GM23338 (cell line): ENCODE measurements at regions not wholly inside any gene's neighbourhood (a gene's known extent, or its start where the extent isn't known, plus 50 kb on each side); places are given as distances from the start of the nearest gene placed in this dataset.

Experiments used
- ATAC-seq: fragments of 200-7000 bp; cut with Tn5 transposase; 3 replicates; pipeline ENCODE4 v1.9.1; 2020
- DNase-seq: peaks from one replicate; pipeline ENCODE4 v3.0.0-alpha.2; 2015; ENCODE audit warnings: low spot score
- H2AFZ ChIP-seq: fragments of 200-600 bp; sonication (generic); 2 replicates; pipeline ENCODE4 v1.8.0; 2016; ENCODE audit warnings: antibody characterized with exemption, mild to moderate bottlenecking, moderate library complexity
- H3F3A ChIP-seq: fragments of 200-600 bp; sonication (generic); replicated peaks from 2 replicates; pipeline ENCODE4 v1.8.0; 2017; ENCODE audit warnings: antibody characterized with exemption, mixed run types, low read depth
- H3K27ac ChIP-seq: fragments of 200-600 bp; sonication (generic); 2 replicates; pipeline ENCODE4 v1.6.1; 2016; ENCODE audit warnings: low read depth
- H3K27me3 ChIP-seq: fragments of 200-600 bp; sonication (generic); 2 replicates; pipeline ENCODE4 v1.8.0; 2016; ENCODE audit warnings: mild to moderate bottlenecking, mixed run types, moderate library complexity; ENCODE audit not compliant: insufficient read depth
- H3K36me3 ChIP-seq: fragments of 200-600 bp; sonication (generic); 2 replicates; pipeline ENCODE4 v1.8.0; 2016; ENCODE audit warnings: mild to moderate bottlenecking; ENCODE audit not compliant: insufficient read depth
- H3K4me1 ChIP-seq: fragments of 200-600 bp; sonication (generic); 2 replicates; pipeline ENCODE4 v1.8.0; 2016; ENCODE audit warnings: mild to moderate bottlenecking, moderate library complexity; ENCODE audit not compliant: insufficient read depth
- H3K4me2 ChIP-seq: fragments of 200-600 bp; sonication (generic); 2 replicates; pipeline ENCODE4 v1.7.1; 2017; ENCODE audit warnings: mixed run types
- H3K4me3 ChIP-seq: fragments of 200-600 bp; sonication (generic); 2 replicates; pipeline ENCODE4 v1.6.1; 2016; ENCODE audit warnings: mixed run types
- H3K79me2 ChIP-seq: fragments of 200-600 bp; sonication (generic); replicated peaks from 2 replicates; pipeline ENCODE4 v1.8.0; 2017; ENCODE audit warnings: mild to moderate bottlenecking; ENCODE audit not compliant: insufficient read depth
- H3K9me2 ChIP-seq: fragments of 200-600 bp; sonication (generic); 2 replicates; pipeline ENCODE4 v1.8.0; 2017; ENCODE audit not compliant: insufficient read depth
- H4K20me1 ChIP-seq: fragments of 200-600 bp; sonication (generic); replicated peaks from 2 replicates; pipeline ENCODE4 v1.8.0; 2017; ENCODE audit warnings: mild to moderate bottlenecking; ENCODE audit not compliant: insufficient read depth
- H3K27ac Mint-ChIP-seq: 2 replicates; pipeline ENCODE4 v1.8.0; 2020; ENCODE audit warnings: inconsistent platforms, mild to moderate bottlenecking, moderate library complexity, mixed read lengths
- H3K27me3 Mint-ChIP-seq: 3 replicates; pipeline ENCODE4 v1.8.0; 2022; ENCODE audit warnings: low read depth, mild to moderate bottlenecking, moderate library complexity, mixed read lengths, inconsistent platforms; ENCODE audit not compliant: insufficient read depth, poor library complexity
- H3K36me3 Mint-ChIP-seq: 3 replicates; pipeline ENCODE4 v1.8.0; 2021; ENCODE audit warnings: low read depth, mild to moderate bottlenecking, inconsistent platforms, moderate library complexity, mixed read lengths
- H3K4me1 Mint-ChIP-seq: 3 replicates; pipeline ENCODE4 v1.8.0; 2020; ENCODE audit warnings: mild to moderate bottlenecking, inconsistent platforms, mixed read lengths
- H3K4me3 Mint-ChIP-seq: 3 replicates; pipeline ENCODE4 v1.8.0; 2021; ENCODE audit warnings: moderate library complexity, mild to moderate bottlenecking, inconsistent platforms, mixed read lengths
- H3K9me3 Mint-ChIP-seq: 3 replicates; pipeline ENCODE4 v1.8.0; 2020; ENCODE audit warnings: moderate library complexity, mild to moderate bottlenecking, inconsistent platforms, mixed read lengths
- CREB1 ChIP-seq: fragments of 250-450 bp; sonication (Bioruptor Pico); IDR thresholded peaks from 2 replicates; pipeline ENCODE4 v1.5.0; 2020; ENCODE audit warnings: low read depth, mild to moderate bottlenecking, moderate library complexity
- EZH2 ChIP-seq: fragments of 200-600 bp; sonication (generic); IDR thresholded peaks from one replicate; pipeline ENCODE4 v1.8.0; 2017; ENCODE audit warnings: antibody characterized with exemption, mild to moderate bottlenecking, low read depth; ENCODE audit not compliant: unreplicated experiment
- EZH2phosphoT487 ChIP-seq: fragments of 200-600 bp; sonication (generic); IDR thresholded peaks from one replicate; pipeline ENCODE4 v1.8.1; 2018; ENCODE audit warnings: antibody characterized with exemption; ENCODE audit not compliant: unreplicated experiment
- JUNB ChIP-seq: IDR thresholded peaks from one replicate; pipeline ENCODE4 v1.6.1; 2016; ENCODE audit warnings: antibody characterized with exemption; ENCODE audit not compliant: unreplicated experiment
- NANOG ChIP-seq: IDR thresholded peaks from 2 replicates; pipeline ENCODE4 v1.6.1; 2016; ENCODE audit warnings: antibody characterized with exemption, borderline replicate concordance
- POLR2AphosphoS5 ChIP-seq: IDR thresholded peaks from 2 replicates; pipeline ENCODE4 v1.6.1; 2016; ENCODE audit warnings: antibody characterized with exemption, low read depth
- STAT1 ChIP-seq: IDR thresholded peaks from one replicate; pipeline ENCODE4 v1.6.1; 2016; ENCODE audit warnings: antibody characterized with exemption; ENCODE audit not compliant: unreplicated experiment
- ZNF114 ChIP-seq: fragments of 250-450 bp; sonication (Bioruptor Pico); IDR thresholded peaks from 2 replicates; pipeline ENCODE4 v1.5.0; 2020; ENCODE audit warnings: mild to moderate bottlenecking, moderate library complexity
- ZNF331 ChIP-seq: fragments of 250-450 bp; sonication (Bioruptor Pico); IDR thresholded peaks from 2 replicates; pipeline ENCODE4 v1.5.0; 2020; ENCODE audit warnings: low read depth, mild to moderate bottlenecking, moderate library complexity
- TF ChIP-seq, protein P1 (sequence below): IDR thresholded peaks from 2 replicates; pipeline ENCODE4 v1.6.1; 2016; ENCODE audit warnings: antibody characterized with exemption
- TF ChIP-seq, protein P2 (sequence below): fragments of 250-450 bp; sonication (Bioruptor Pico); IDR thresholded peaks from 2 replicates; pipeline ENCODE4 v1.5.0; 2020; ENCODE audit warnings: mild to moderate bottlenecking, moderate library complexity
- TF ChIP-seq, protein P3 (sequence below): IDR thresholded peaks from one replicate; pipeline ENCODE4 v1.6.1; 2018; ENCODE audit warnings: antibody characterized with exemption; ENCODE audit not compliant: unreplicated experiment
- TF ChIP-seq, protein P4 (sequence below), 2 experiments: fragments of 200-600 bp in 1 of 2; sonication (generic) in 1 of 2; conservative IDR thresholded peaks; 2 replicates each; pipeline versions ENCODE4 v1.5.1 to v1.6.1; 2016 to 2017; ENCODE audit warnings: antibody characterized with exemption in 2 of 2, low read depth in 2 of 2, mild to moderate bottlenecking in 2 of 2, moderate library complexity in 1 of 2

DNA sequence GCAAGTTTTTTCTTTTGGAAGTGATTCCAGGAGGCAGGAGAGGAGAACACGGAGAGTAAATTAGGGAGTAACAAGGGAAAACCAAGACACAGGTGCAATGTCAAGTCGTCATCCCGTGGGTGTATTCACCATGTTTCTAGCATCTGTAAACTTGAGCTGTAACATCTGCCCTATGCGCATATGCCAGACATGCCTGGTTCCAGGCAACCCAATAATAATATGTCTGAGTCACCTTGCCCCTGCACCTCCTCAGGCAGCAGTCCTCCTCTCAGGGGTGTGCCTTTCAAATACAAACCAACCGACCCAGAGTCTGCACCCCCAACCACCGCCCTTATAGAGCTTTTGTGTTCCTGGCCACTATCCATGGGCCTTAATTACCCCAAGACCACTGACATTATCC, 107.0 kb upstream of the PDE1C start:
- H3K4me2 ChIP-seq: no peak overlapping the region
- no peaks in the 10 kb centered on the region for H3K36me3 ChIP-seq
- H3K4me1 ChIP-seq: no peaks in the 10 kb centered on the region
- H3K9me3 Mint-ChIP-seq: no peaks in the 10 kb centered on the region
- no peaks in the 10 kb centered on the region for H3K27me3 ChIP-seq
- 0 out of 2 replicates have a peak overlapping the region, but pooled peaks have one; percentile 58 for H3K27ac Mint-ChIP-seq
- no peaks in the 10 kb centered on the region for H3F3A ChIP-seq
- no peak overlapping the region for H3K4me3 Mint-ChIP-seq
- DNase-seq (no peak), ATAC-seq (no peak; the same call in 2 of the 3 replicates)
- H2AFZ ChIP-seq: no peak overlapping the region
- no peak overlapping the region for H3K27ac ChIP-seq
- H3K27me3 Mint-ChIP-seq: peaks cover 5% of the 10 kb centered on the region
- H3K79me2 ChIP-seq: no peaks in the 10 kb centered on the region
- TF ChIP-seq ZNF114 (CRISPR knock-in tag) (no peak), EZH2 (no peak), POLR2AphosphoS5 (no peak), JUNB (no peak), CREB1 (CRISPR knock-in tag) (no peak), NANOG (no peak), ZNF331 (CRISPR knock-in tag) (no peak), EZH2phosphoT487 (no peak), STAT1 (no peak)
- TF ChIP-seq, protein P1, sequence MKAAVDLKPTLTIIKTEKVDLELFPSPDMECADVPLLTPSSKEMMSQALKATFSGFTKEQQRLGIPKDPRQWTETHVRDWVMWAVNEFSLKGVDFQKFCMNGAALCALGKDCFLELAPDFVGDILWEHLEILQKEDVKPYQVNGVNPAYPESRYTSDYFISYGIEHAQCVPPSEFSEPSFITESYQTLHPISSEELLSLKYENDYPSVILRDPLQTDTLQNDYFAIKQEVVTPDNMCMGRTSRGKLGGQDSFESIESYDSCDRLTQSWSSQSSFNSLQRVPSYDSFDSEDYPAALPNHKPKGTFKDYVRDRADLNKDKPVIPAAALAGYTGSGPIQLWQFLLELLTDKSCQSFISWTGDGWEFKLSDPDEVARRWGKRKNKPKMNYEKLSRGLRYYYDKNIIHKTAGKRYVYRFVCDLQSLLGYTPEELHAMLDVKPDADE: no peak
- TF ChIP-seq, protein P2, sequence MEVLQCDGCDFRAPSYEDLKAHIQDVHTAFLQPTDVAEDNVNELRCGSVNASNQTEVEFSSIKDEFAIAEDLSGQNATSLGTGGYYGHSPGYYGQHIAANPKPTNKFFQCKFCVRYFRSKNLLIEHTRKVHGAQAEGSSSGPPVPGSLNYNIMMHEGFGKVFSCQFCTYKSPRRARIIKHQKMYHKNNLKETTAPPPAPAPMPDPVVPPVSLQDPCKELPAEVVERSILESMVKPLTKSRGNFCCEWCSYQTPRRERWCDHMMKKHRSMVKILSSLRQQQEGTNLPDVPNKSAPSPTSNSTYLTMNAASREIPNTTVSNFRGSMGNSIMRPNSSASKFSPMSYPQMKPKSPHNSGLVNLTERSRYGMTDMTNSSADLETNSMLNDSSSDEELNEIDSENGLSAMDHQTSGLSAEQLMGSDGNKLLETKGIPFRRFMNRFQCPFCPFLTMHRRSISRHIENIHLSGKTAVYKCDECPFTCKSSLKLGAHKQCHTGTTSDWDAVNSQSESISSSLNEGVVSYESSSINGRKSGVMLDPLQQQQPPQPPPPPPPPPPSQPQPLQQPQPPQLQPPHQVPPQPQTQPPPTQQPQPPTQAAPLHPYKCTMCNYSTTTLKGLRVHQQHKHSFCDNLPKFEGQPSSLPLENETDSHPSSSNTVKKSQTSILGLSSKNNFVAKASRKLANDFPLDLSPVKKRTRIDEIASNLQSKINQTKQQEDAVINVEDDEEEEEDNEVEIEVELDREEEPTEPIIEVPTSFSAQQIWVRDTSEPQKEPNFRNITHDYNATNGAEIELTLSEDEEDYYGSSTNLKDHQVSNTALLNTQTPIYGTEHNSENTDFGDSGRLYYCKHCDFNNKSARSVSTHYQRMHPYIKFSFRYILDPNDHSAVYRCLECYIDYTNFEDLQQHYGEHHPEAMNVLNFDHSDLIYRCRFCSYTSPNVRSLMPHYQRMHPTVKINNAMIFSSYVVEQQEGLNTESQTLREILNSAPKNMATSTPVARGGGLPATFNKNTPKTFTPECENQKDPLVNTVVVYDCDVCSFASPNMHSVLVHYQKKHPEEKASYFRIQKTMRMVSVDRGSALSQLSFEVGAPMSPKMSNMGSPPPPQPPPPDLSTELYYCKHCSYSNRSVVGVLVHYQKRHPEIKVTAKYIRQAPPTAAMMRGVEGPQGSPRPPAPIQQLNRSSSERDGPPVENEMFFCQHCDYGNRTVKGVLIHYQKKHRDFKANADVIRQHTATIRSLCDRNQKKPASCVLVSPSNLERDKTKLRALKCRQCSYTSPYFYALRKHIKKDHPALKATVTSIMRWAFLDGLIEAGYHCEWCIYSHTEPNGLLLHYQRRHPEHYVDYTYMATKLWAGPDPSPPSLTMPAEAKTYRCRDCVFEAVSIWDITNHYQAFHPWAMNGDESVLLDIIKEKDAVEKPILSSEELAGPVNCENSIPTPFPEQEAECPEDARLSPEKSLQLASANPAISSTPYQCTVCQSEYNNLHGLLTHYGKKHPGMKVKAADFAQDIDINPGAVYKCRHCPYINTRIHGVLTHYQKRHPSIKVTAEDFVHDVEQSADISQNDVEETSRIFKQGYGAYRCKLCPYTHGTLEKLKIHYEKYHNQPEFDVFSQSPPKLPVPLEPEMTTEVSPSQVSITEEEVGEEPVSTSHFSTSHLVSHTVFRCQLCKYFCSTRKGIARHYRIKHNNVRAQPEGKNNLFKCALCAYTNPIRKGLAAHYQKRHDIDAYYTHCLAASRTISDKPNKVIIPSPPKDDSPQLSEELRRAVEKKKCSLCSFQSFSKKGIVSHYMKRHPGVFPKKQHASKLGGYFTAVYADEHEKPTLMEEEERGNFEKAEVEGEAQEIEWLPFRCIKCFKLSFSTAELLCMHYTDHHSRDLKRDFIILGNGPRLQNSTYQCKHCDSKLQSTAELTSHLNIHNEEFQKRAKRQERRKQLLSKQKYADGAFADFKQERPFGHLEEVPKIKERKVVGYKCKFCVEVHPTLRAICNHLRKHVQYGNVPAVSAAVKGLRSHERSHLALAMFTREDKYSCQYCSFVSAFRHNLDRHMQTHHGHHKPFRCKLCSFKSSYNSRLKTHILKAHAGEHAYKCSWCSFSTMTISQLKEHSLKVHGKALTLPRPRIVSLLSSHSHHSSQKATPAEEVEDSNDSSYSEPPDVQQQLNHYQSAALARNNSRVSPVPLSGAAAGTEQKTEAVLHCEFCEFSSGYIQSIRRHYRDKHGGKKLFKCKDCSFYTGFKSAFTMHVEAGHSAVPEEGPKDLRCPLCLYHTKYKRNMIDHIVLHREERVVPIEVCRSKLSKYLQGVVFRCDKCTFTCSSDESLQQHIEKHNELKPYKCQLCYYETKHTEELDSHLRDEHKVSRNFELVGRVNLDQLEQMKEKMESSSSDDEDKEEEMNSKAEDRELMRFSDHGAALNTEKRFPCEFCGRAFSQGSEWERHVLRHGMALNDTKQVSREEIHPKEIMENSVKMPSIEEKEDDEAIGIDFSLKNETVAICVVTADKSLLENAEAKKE (CRISPR knock-in tag): no peak
- TF ChIP-seq, protein P3, sequence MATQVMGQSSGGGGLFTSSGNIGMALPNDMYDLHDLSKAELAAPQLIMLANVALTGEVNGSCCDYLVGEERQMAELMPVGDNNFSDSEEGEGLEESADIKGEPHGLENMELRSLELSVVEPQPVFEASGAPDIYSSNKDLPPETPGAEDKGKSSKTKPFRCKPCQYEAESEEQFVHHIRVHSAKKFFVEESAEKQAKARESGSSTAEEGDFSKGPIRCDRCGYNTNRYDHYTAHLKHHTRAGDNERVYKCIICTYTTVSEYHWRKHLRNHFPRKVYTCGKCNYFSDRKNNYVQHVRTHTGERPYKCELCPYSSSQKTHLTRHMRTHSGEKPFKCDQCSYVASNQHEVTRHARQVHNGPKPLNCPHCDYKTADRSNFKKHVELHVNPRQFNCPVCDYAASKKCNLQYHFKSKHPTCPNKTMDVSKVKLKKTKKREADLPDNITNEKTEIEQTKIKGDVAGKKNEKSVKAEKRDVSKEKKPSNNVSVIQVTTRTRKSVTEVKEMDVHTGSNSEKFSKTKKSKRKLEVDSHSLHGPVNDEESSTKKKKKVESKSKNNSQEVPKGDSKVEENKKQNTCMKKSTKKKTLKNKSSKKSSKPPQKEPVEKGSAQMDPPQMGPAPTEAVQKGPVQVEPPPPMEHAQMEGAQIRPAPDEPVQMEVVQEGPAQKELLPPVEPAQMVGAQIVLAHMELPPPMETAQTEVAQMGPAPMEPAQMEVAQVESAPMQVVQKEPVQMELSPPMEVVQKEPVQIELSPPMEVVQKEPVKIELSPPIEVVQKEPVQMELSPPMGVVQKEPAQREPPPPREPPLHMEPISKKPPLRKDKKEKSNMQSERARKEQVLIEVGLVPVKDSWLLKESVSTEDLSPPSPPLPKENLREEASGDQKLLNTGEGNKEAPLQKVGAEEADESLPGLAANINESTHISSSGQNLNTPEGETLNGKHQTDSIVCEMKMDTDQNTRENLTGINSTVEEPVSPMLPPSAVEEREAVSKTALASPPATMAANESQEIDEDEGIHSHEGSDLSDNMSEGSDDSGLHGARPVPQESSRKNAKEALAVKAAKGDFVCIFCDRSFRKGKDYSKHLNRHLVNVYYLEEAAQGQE: no peak
- TF ChIP-seq, protein P4, sequence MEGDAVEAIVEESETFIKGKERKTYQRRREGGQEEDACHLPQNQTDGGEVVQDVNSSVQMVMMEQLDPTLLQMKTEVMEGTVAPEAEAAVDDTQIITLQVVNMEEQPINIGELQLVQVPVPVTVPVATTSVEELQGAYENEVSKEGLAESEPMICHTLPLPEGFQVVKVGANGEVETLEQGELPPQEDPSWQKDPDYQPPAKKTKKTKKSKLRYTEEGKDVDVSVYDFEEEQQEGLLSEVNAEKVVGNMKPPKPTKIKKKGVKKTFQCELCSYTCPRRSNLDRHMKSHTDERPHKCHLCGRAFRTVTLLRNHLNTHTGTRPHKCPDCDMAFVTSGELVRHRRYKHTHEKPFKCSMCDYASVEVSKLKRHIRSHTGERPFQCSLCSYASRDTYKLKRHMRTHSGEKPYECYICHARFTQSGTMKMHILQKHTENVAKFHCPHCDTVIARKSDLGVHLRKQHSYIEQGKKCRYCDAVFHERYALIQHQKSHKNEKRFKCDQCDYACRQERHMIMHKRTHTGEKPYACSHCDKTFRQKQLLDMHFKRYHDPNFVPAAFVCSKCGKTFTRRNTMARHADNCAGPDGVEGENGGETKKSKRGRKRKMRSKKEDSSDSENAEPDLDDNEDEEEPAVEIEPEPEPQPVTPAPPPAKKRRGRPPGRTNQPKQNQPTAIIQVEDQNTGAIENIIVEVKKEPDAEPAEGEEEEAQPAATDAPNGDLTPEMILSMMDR (conservative IDR thresholded peaks at IDR 0.05; ENCODE audit: low read depth in 2 of 2): no peak
- peaks cover 9% of the 10 kb centered on the region; the same call in 2 of the 3 replicates for H3K4me1 Mint-ChIP-seq
- no peaks in the 10 kb centered on the region for H4K20me1 ChIP-seq
- no peaks in the 10 kb centered on the region for H3K36me3 Mint-ChIP-seq
- no peaks in the 10 kb centered on the region for H3K9me2 ChIP-seq
- H3K4me3 ChIP-seq: no peak overlapping the region
